Suprapubic skin (tissue), 3 donors: ENCODE measurements at regions not wholly inside any gene's neighbourhood (a gene's known extent, or its start where the extent isn't known, plus 50 kb on each side); places are given as distances from the start of the nearest gene placed in this dataset.

ENCODE experiments used
- CTCF ChIP-seq, 2 donors: fragments of 200-600 bp in 1 of 2; fragments of 450-650 bp in 1 of 2; sonication (generic) in 1 of 2; IDR thresholded peaks; one replicate each; pipeline ENCODE4 v1.5.1; 2016 to 2019; ENCODE audit warnings: antibody characterized with exemption in 2 of 2, mild to moderate bottlenecking in 1 of 2, moderate library complexity in 1 of 2
- EP300 ChIP-seq: sonication (generic); formaldehyde crosslinking; IDR thresholded peaks from one replicate; pipeline ENCODE4 v1.6.1; 2017; ENCODE audit warnings: antibody characterized with exemption

- no peak for TF ChIP-seq CTCF (IDR thresholded peaks at IDR 0.05)
- TF ChIP-seq EP300: no peak
These were observed 257.9 kb downstream of the OTOL1 start for GRCh38 chr3:161754420-161755053.
